HTR-8/SVneo (cell line): ENCODE measurements at regions not wholly inside any gene's neighbourhood (a gene's known extent, or its start where the extent isn't known, plus 50 kb on each side); places are given as distances from the start of the nearest gene placed in this dataset.
A peak's percentile ranks its signal among the peaks of the same experiment; 100 is the strongest.
"Not testable (repeated sequence)": the region's sequence is repeated elsewhere in the genome, so short reads cannot be mapped to it uniquely, and the experiment has no call there.

Source experiments
- DNase-seq: peaks from one replicate; pipeline ENCODE4 v3.0.0; 2011; ENCODE audit warnings: low spot score, mixed read lengths; ENCODE audit not compliant: insufficient read length
- FAIRE-seq: peaks from 2 replicates; lab custom pipeline; 2011; peaks lifted over from hg19 to GRCh38; lab: Jason Lieb, UNC

- FAIRE-seq: no peak
- no peak for DNase-seq
Measured at GRCh38 chr11:121914508-121915059, 201.4 kb downstream of the BLID start.

GRCh38 chr11:121909596-121909995 is 206.4 kb downstream of the BLID start:
- FAIRE-seq (no peak), DNase-seq (no peak)

- FAIRE-seq (no peak), DNase-seq (no peak)
Measured at GRCh38 chr11:121907379-121907778, 208.6 kb downstream of the BLID start.

GRCh38 chr11:121904148-121904547 is 211.9 kb downstream of the BLID start:
- DNase-seq: no peak
- no peak for FAIRE-seq

- DNase-seq (no peak), FAIRE-seq (no peak)
Measured at GRCh38 chr11:121901886-121902285, 214.1 kb downstream of the BLID start.

GRCh38 chr11:121901417-121901816 is 214.6 kb downstream of the BLID start:
- FAIRE-seq: peak; percentile 36
- DNase-seq: not testable (repeated sequence)

- DNase-seq: no peak
- no peak for FAIRE-seq
Measured at GRCh38 chr11:121899520-121899919, 216.5 kb downstream of the BLID start.

GRCh38 chr11:121898903-121899302 is 217.1 kb downstream of the BLID start:
- FAIRE-seq: no peak
- no peak for DNase-seq

GRCh38 chr11:121895919-121896318 is 220.1 kb downstream of the BLID start:
- DNase-seq: no peak
- no peak for FAIRE-seq

- no peak for DNase-seq
- no peak for FAIRE-seq
Measured at GRCh38 chr11:121894581-121894980, 221.4 kb downstream of the BLID start.

- DNase-seq: no peak
- no peak for FAIRE-seq
Measured at GRCh38 chr11:121892863-121893262, 223.2 kb downstream of the BLID start.

- peak; percentile 59 for FAIRE-seq
- DNase-seq: peak; percentile 35
Measured at GRCh38 chr11:121892131-121892681, 223.8 kb downstream of the BLID start.

- DNase-seq (no peak), FAIRE-seq (no peak)
Measured at GRCh38 chr11:121890946-121891515, 225.0 kb downstream of the BLID start.

GRCh38 chr11:121890377-121890776 is 225.6 kb downstream of the BLID start:
- FAIRE-seq (no peak), DNase-seq (no peak)

- no peak for FAIRE-seq
- no peak for DNase-seq
Measured at GRCh38 chr11:121889931-121890330, 226.1 kb downstream of the BLID start.

GRCh38 chr11:121889186-121889585 is 226.8 kb downstream of the BLID start:
- no peak for DNase-seq
- FAIRE-seq: peak; percentile 23

- DNase-seq: no peak
- FAIRE-seq: no peak
Measured at GRCh38 chr11:121887976-121888557, 227.9 kb downstream of the BLID start.

GRCh38 chr11:121887569-121887968 is 228.4 kb downstream of the BLID start:
- FAIRE-seq: peak; percentile 33
- no peak for DNase-seq

GRCh38 chr11:121886996-121887395 is 229.0 kb downstream of the BLID start:
- DNase-seq: no peak
- FAIRE-seq: no peak

- FAIRE-seq (no peak), DNase-seq (no peak)
Measured at GRCh38 chr11:121886005-121886734, 229.8 kb downstream of the BLID start.

GRCh38 chr11:121884626-121885025 is 231.4 kb downstream of the BLID start:
- FAIRE-seq: no peak
- DNase-seq: no peak
